SK-N-SH treated with all-trans-retinoic acid at 6 μM for 48 hours (cell line): ENCODE measurements at regions not wholly inside any gene's neighbourhood (a gene's known extent, or its start where the extent isn't known, plus 50 kb on each side); places are given as distances from the start of the nearest gene placed in this dataset.

ENCODE experiments used
- ATAC-seq: fragments of 200-7000 bp; cut with Tn5 transposase; 3 replicates; pipeline ENCODE4 v1.9.1; 2020; ENCODE audit warnings: mild to moderate bottlenecking, moderate library complexity
- BACH2 ChIP-seq: fragments of 250-450 bp; sonication (Bioruptor Pico); IDR thresholded peaks from 2 replicates; pipeline ENCODE4 v1.9.0; 2021; ENCODE audit warnings: mild to moderate bottlenecking, borderline replicate concordance
- CREB5 ChIP-seq: fragments of 250-450 bp; sonication (Bioruptor Pico); IDR thresholded peaks from 2 replicates; pipeline ENCODE4 v1.5.1; 2020; ENCODE audit warnings: low read depth, mild to moderate bottlenecking, moderate library complexity
- CSDC2 ChIP-seq: fragments of 250-450 bp; sonication (Bioruptor Pico); IDR thresholded peaks from 2 replicates; pipeline ENCODE4 v1.5.0; 2020; ENCODE audit warnings: mild to moderate bottlenecking, moderate library complexity
- CSRNP3 ChIP-seq: fragments of 250-450 bp; sonication (Bioruptor Pico); IDR thresholded peaks from 2 replicates; pipeline ENCODE4 v1.5.1; 2021; ENCODE audit warnings: mild to moderate bottlenecking, moderate library complexity
- ESRRG ChIP-seq: fragments of 250-450 bp; sonication (Bioruptor Pico); IDR thresholded peaks from 2 replicates; pipeline ENCODE4 v1.6.1; 2021; ENCODE audit warnings: mild to moderate bottlenecking
- GLIS3 ChIP-seq: fragments of 250-450 bp; sonication (Bioruptor Pico); IDR thresholded peaks from 2 replicates; pipeline ENCODE4 v1.5.0; 2020; ENCODE audit warnings: mild to moderate bottlenecking, moderate library complexity
- ISL1 ChIP-seq: fragments of 250-450 bp; sonication (Bioruptor Pico); IDR thresholded peaks from 2 replicates; pipeline ENCODE4 v2.1.2; 2022; ENCODE audit warnings: mild to moderate bottlenecking, moderate library complexity
- PATZ1 ChIP-seq: fragments of 250-450 bp; sonication (Bioruptor Pico); IDR thresholded peaks from 2 replicates; pipeline ENCODE4 v1.8.0; 2020; ENCODE audit warnings: mild to moderate bottlenecking, moderate library complexity, borderline replicate concordance
- POU6F1 ChIP-seq: fragments of 250-450 bp; sonication (Bioruptor Pico); IDR thresholded peaks from 2 replicates; pipeline ENCODE4 v1.8.0; 2021; ENCODE audit warnings: low read depth, mild to moderate bottlenecking, moderate library complexity, borderline replicate concordance
- PPARA ChIP-seq: fragments of 250-450 bp; sonication (Bioruptor Pico); IDR thresholded peaks from 2 replicates; pipeline ENCODE4 v1.5.0; 2020; ENCODE audit warnings: mild to moderate bottlenecking, borderline replicate concordance
- RARB ChIP-seq: fragments of 250-450 bp; sonication (Bioruptor Pico); IDR thresholded peaks from 2 replicates; pipeline ENCODE4 v1.8.0; 2021; ENCODE audit warnings: mild to moderate bottlenecking, moderate library complexity
- SNAI2 ChIP-seq: fragments of 250-450 bp; sonication (Bioruptor Pico); IDR thresholded peaks from 2 replicates; pipeline ENCODE4 v1.5.0; 2020; ENCODE audit warnings: mild to moderate bottlenecking, moderate library complexity
- TCF4 ChIP-seq: fragments of 250-450 bp; sonication (Bioruptor Pico); IDR thresholded peaks from 2 replicates; pipeline ENCODE4 v1.8.0; 2021; ENCODE audit warnings: mild to moderate bottlenecking, moderate library complexity, borderline replicate concordance
- TOX ChIP-seq: fragments of 250-450 bp; sonication (Bioruptor Pico); IDR thresholded peaks from 2 replicates; pipeline ENCODE4 v1.8.0; 2021; ENCODE audit warnings: mild to moderate bottlenecking, moderate library complexity, borderline replicate concordance
- TSHZ2 ChIP-seq: fragments of 250-450 bp; sonication (Bioruptor Pico); IDR thresholded peaks from 2 replicates; pipeline ENCODE4 v1.5.0; 2020; ENCODE audit warnings: mild to moderate bottlenecking, moderate library complexity
- ZC3H10 ChIP-seq: fragments of 250-450 bp; sonication (Bioruptor Pico); IDR thresholded peaks from 2 replicates; pipeline ENCODE4 v1.5.1; 2021; ENCODE audit warnings: mild to moderate bottlenecking, moderate library complexity
- ZFP3 ChIP-seq: fragments of 250-450 bp; sonication (Bioruptor Pico); IDR thresholded peaks from 2 replicates; pipeline ENCODE4 v1.5.0; 2020; ENCODE audit warnings: mild to moderate bottlenecking, moderate library complexity
- ZFP30 ChIP-seq: fragments of 450-650 bp; formaldehyde crosslinking; IDR thresholded peaks from 2 replicates; pipeline ENCODE4 v1.5.0; 2022; ENCODE audit warnings: mild to moderate bottlenecking, moderate library complexity
- ZNF565 ChIP-seq: fragments of 450-650 bp; formaldehyde crosslinking; conservative IDR thresholded peaks from 2 replicates; pipeline ENCODE4 v1.5.0; 2020; ENCODE audit warnings: low read depth, mild to moderate bottlenecking, moderate library complexity
- ZNF70 ChIP-seq: fragments of 450-650 bp; formaldehyde crosslinking; IDR thresholded peaks from 2 replicates; pipeline ENCODE4 v1.5.0; 2020; ENCODE audit warnings: mild to moderate bottlenecking, moderate library complexity
- ZNF8 ChIP-seq: fragments of 450-650 bp; formaldehyde crosslinking; IDR thresholded peaks from 2 replicates; pipeline ENCODE4 v1.5.0; 2020; ENCODE audit warnings: mild to moderate bottlenecking, moderate library complexity

- TF ChIP-seq PATZ1: no peak
- TF ChIP-seq GLIS3 (CRISPR knock-in tag): no peak
- no peak for TF ChIP-seq RARB
- no peak for TF ChIP-seq TOX (CRISPR knock-in tag)
Measured at GRCh38 chr19:29085206-29085605, 127.7 kb downstream of the UQCRFS1 start (continued).

GRCh38 chr19:29084266-29084665 lies 128.7 kb downstream of the UQCRFS1 start:
- ATAC-seq: peak; percentile 77
- TF ChIP-seq TCF4 (CRISPR knock-in tag) (no peak), CREB5 (CRISPR knock-in tag) (no peak), ZC3H10 (no peak), ZNF70 (CRISPR knock-in tag) (no peak), CSDC2 (CRISPR knock-in tag) (no peak), BACH2 (CRISPR knock-in tag) (no peak)

- TF ChIP-seq ISL1 (CRISPR knock-in tag) (no peak), CSRNP3 (CRISPR knock-in tag) (no peak), SNAI2 (CRISPR knock-in tag) (no peak), RARB (no peak)
Measured at GRCh38 chr19:29083863-29084262, 129.1 kb downstream of the UQCRFS1 start.

GRCh38 chr19:29079356-29080032 lies 133.5 kb downstream of the UQCRFS1 start:
- TF ChIP-seq CSRNP3 (CRISPR knock-in tag) (no peak), BACH2 (CRISPR knock-in tag) (no peak), RARB (no peak), GLIS3 (CRISPR knock-in tag) (no peak), CSDC2 (CRISPR knock-in tag) (no peak), ZFP30 (CRISPR knock-in tag) (no peak), TSHZ2 (CRISPR knock-in tag) (no peak), PATZ1 (no peak), ISL1 (CRISPR knock-in tag) (no peak), POU6F1 (CRISPR knock-in tag) (no peak), CREB5 (CRISPR knock-in tag) (no peak), TOX (CRISPR knock-in tag) (no peak), ESRRG (CRISPR knock-in tag) (no peak), ZFP3 (CRISPR knock-in tag) (no peak), ZC3H10 (no peak), ZNF70 (CRISPR knock-in tag) (no peak), PPARA (CRISPR knock-in tag) (no peak), SNAI2 (CRISPR knock-in tag) (no peak), ZNF8 (CRISPR knock-in tag) (no peak), ZNF565 (no peak)
- TF ChIP-seq, all 23 proteins: peak for 0
- no peak for ATAC-seq

More at GRCh38 chr19:29083863-29084262, 129.1 kb downstream of the UQCRFS1 start:
- ATAC-seq: no peak
